Suprapubic skin (tissue), 4 donors: ENCODE measurements at regions not wholly inside any gene's neighbourhood (a gene's known extent, or its start where the extent isn't known, plus 50 kb on each side); places are given as distances from the start of the nearest gene placed in this dataset.

Experiments
- CTCF ChIP-seq, 2 donors: fragments of 200-600 bp in 1 of 2; fragments of 450-650 bp in 1 of 2; sonication (generic) in 1 of 2; IDR thresholded peaks; one replicate each; pipeline ENCODE4 v1.5.1; 2016 to 2019; ENCODE audit warnings: antibody characterized with exemption in 2 of 2, mild to moderate bottlenecking in 1 of 2, moderate library complexity in 1 of 2
- EP300 ChIP-seq: sonication (generic); formaldehyde crosslinking; IDR thresholded peaks from one replicate; pipeline ENCODE4 v1.6.1; 2017; ENCODE audit warnings: antibody characterized with exemption
- POLR2A ChIP-seq, 2 donors: fragments of 450-650 bp; IDR thresholded peaks; one replicate each; pipeline ENCODE4 v1.6.1; 2017; ENCODE audit warnings: antibody characterized with exemption in 2 of 2, mild to moderate bottlenecking in 2 of 2, moderate library complexity in 2 of 2
- POLR2AphosphoS5 ChIP-seq, 3 donors: sonication (generic); formaldehyde crosslinking; IDR thresholded peaks; one replicate each; pipeline ENCODE4 v1.6.1; 2017; ENCODE audit warnings: antibody characterized with exemption in 3 of 3

- TF ChIP-seq EP300 (no peak), CTCF (IDR thresholded peaks at IDR 0.05) (no peak), POLR2AphosphoS5 (IDR thresholded peaks at IDR 0.05) (no peak), POLR2A (IDR thresholded peaks at IDR 0.05) (no peak)
These were observed 94.3 kb upstream of the BHLHE23 start for GRCh38 chr20:63100926-63101699.
